OCI-LY1 (cell line): ENCODE measurements at regions not wholly inside any gene's neighbourhood (a gene's known extent, or its start where the extent isn't known, plus 50 kb on each side); places are given as distances from the start of the nearest gene placed in this dataset.

Experiments used
- H2AFZ ChIP-seq: fragments of 200-600 bp; sonication (generic), shearing (Covaris generic); 2 replicates; pipeline ENCODE4 v1.6.0; 2014; ENCODE audit warnings: antibody characterized with exemption, mild to moderate bottlenecking, low read length
- H3F3A ChIP-seq: fragments of 200-600 bp; sonication (generic), shearing (Covaris generic); 2 replicates; pipeline ENCODE4 v1.6.0; 2014; ENCODE audit warnings: mild to moderate bottlenecking, antibody characterized with exemption, low read length, moderate library complexity; ENCODE audit not compliant: insufficient read depth
- H3K27ac ChIP-seq: fragments of 200-600 bp; sonication (generic); 2 replicates; pipeline ENCODE4 v1.5.1; 2014; ENCODE audit warnings: low read length, mixed run types, mild to moderate bottlenecking, low read depth; ENCODE audit not compliant: poor library complexity, severe bottlenecking
- H3K27me3 ChIP-seq: fragments of 200-600 bp; sonication (generic); 2 replicates; pipeline ENCODE4 v1.6.0; 2014; ENCODE audit warnings: antibody characterized with exemption, mild to moderate bottlenecking, low read length, moderate library complexity; ENCODE audit not compliant: insufficient read depth
- H3K36me3 ChIP-seq: fragments of 200-600 bp; sonication (generic); 2 replicates; pipeline ENCODE4 v1.6.1; 2014; ENCODE audit warnings: mild to moderate bottlenecking, antibody characterized with exemption, low read length, moderate library complexity, mixed read lengths; ENCODE audit not compliant: insufficient read depth
- H3K4me1 ChIP-seq: fragments of 200-600 bp; sonication (generic); 2 replicates; pipeline ENCODE4 v1.5.1; 2014; ENCODE audit warnings: mild to moderate bottlenecking, low read length, moderate library complexity; ENCODE audit not compliant: insufficient read depth, severe bottlenecking
- H3K4me2 ChIP-seq: fragments of 200-600 bp; sonication (generic), shearing (Covaris generic); 2 replicates; pipeline ENCODE4 v1.6.1; 2014; ENCODE audit warnings: low read length
- H3K4me3 ChIP-seq: fragments of 200-600 bp; sonication (generic); 2 replicates; pipeline ENCODE4 v1.5.1; 2014; ENCODE audit warnings: low read length, low read depth, mild to moderate bottlenecking, mixed read lengths; ENCODE audit not compliant: poor library complexity, severe bottlenecking
- H3K79me2 ChIP-seq: fragments of 200-600 bp; shearing (Covaris generic); 2 replicates; pipeline ENCODE4 v1.6.1; 2016; ENCODE audit warnings: mixed run types, low read length, mixed read lengths; ENCODE audit not compliant: insufficient read depth
- H3K9ac ChIP-seq: fragments of 200-600 bp; sonication (generic), shearing (Covaris generic); 2 replicates; pipeline ENCODE4 v1.6.1; 2014; ENCODE audit warnings: mild to moderate bottlenecking, low read length, mixed read lengths
- H3K9me2 ChIP-seq: fragments of 200-600 bp; sonication (generic), shearing (Covaris generic); 2 replicates; pipeline ENCODE4 v1.6.1; 2014; ENCODE audit warnings: low read depth, mild to moderate bottlenecking, low read length, mixed read lengths
- H3K9me3 ChIP-seq: fragments of 200-600 bp; shearing (Covaris generic); 2 replicates; pipeline ENCODE4 v1.6.1; 2014; ENCODE audit warnings: low read length, mixed read lengths
- H4K20me1 ChIP-seq: fragments of 200-600 bp; sonication (generic), shearing (Covaris generic); 2 replicates; pipeline ENCODE4 v1.6.0; 2016; ENCODE audit warnings: mild to moderate bottlenecking, low read length; ENCODE audit not compliant: insufficient read depth
- CTCF ChIP-seq: fragments of 200-600 bp; sonication (generic), shearing (Covaris generic); IDR thresholded peaks from 2 replicates; pipeline ENCODE4 v1.5.1; 2017; ENCODE audit warnings: mild to moderate bottlenecking, antibody characterized with exemption, low read length, moderate library complexity, mixed read lengths
- EZH2 ChIP-seq: fragments of 200-600 bp; sonication (generic), shearing (Covaris generic); IDR thresholded peaks from 2 replicates; pipeline ENCODE4 v1.8.0; 2017; ENCODE audit warnings: borderline replicate concordance, mixed run types, mild to moderate bottlenecking, antibody characterized with exemption, low read length, moderate library complexity, mixed read lengths

GRCh38 chrX:136933611-136934145 is 53.2 kb upstream of the RBMX start:
- Histone ChIP-seq H4K20me1 (no peaks in the 10 kb centered on the region), H3K4me2 (no peak overlapping the region), H3K79me2 (no peaks in the 10 kb centered on the region), H3K9ac (no peak overlapping the region), H3K27me3 (no peaks in the 10 kb centered on the region), H3F3A (no peaks in the 10 kb centered on the region), H3K4me3 (no peak overlapping the region), H2AFZ (no peak overlapping the region), H3K4me1 (no peaks in the 10 kb centered on the region), H3K36me3 (no peaks in the 10 kb centered on the region; the same call in 1 of the 2 replicates), H3K9me2 (no peaks in the 10 kb centered on the region), H3K27ac (no peak overlapping the region), H3K9me3 (no peaks in the 10 kb centered on the region)
- TF ChIP-seq CTCF (no peak), EZH2 (no peak)

- Histone ChIP-seq H3K36me3 (no peaks in the 10 kb centered on the region; the same call in 1 of the 2 replicates), H3K27me3 (no peaks in the 10 kb centered on the region), H4K20me1 (no peaks in the 10 kb centered on the region), H3K9me3 (no peaks in the 10 kb centered on the region), H3F3A (no peaks in the 10 kb centered on the region), H3K9ac (no peak overlapping the region), H3K4me2 (no peak overlapping the region), H3K9me2 (no peaks in the 10 kb centered on the region), H2AFZ (no peak overlapping the region), H3K27ac (no peak overlapping the region), H3K79me2 (no peaks in the 10 kb centered on the region), H3K4me3 (no peak overlapping the region), H3K4me1 (no peaks in the 10 kb centered on the region)
- TF ChIP-seq CTCF = no peak
- no peak for TF ChIP-seq EZH2
Observed at GRCh38 chrX:136931661-136932060, 51.1 kb upstream of the RBMX start.
